Endodermal cell (in vitro differentiated cells): ENCODE measurements at regions not wholly inside any gene's neighbourhood (a gene's known extent, or its start where the extent isn't known, plus 50 kb on each side); places are given as distances from the start of the nearest gene placed in this dataset.
"Not testable (repeated sequence)": the region's sequence is repeated elsewhere in the genome, so short reads cannot be mapped to it uniquely, and the experiment has no call there.

Experiments used
- DNase-seq: peaks from one replicate; pipeline ENCODE4 v3.0.0-alpha.2; 2017
- H3K27ac ChIP-seq: 2 replicates; pipeline ENCODE4 v1.5.1; 2013; ENCODE audit warnings: mild to moderate bottlenecking, low read depth, low read length, moderate library complexity
- H3K27me3 ChIP-seq: 2 replicates; pipeline ENCODE4 v1.6.1; 2013; ENCODE audit warnings: mild to moderate bottlenecking, low read length, moderate library complexity; ENCODE audit not compliant: insufficient read depth, control insufficient read depth, poor library complexity, severe bottlenecking
- H3K36me3 ChIP-seq: 2 replicates; pipeline ENCODE4 v1.7.0; 2013; ENCODE audit warnings: mild to moderate bottlenecking, low read length, moderate library complexity; ENCODE audit not compliant: control insufficient read depth, insufficient read depth
- H3K4me1 ChIP-seq: one replicate; pipeline ENCODE4 v1.7.0; 2013; ENCODE audit warnings: low read length; ENCODE audit not compliant: control insufficient read depth, insufficient read depth
- H3K4me3 ChIP-seq: 2 replicates; pipeline ENCODE4 v1.5.1; 2013; ENCODE audit warnings: mild to moderate bottlenecking, low read length, moderate library complexity
- H3K9ac ChIP-seq: 2 replicates; pipeline ENCODE4 v1.6.1; 2013; ENCODE audit warnings: mild to moderate bottlenecking, low read length, moderate library complexity; ENCODE audit not compliant: poor library complexity, severe bottlenecking; ENCODE audit errors: extremely low read depth
- H3K9me3 ChIP-seq: 2 replicates; pipeline ENCODE4 v1.6.1; 2013; ENCODE audit warnings: mild to moderate bottlenecking, low read length, moderate library complexity; ENCODE audit not compliant: control insufficient read depth
- H3K27ac Mint-ChIP-seq: 2 replicates; pipeline ENCODE4 v1.8.0; 2020; ENCODE audit warnings: mixed read lengths
- H3K27me3 Mint-ChIP-seq: 2 replicates; pipeline ENCODE4 v1.8.0; 2021; ENCODE audit warnings: mild to moderate bottlenecking, mixed read lengths; ENCODE audit not compliant: insufficient read depth
- H3K36me3 Mint-ChIP-seq: 2 replicates; pipeline ENCODE4 v1.8.0; 2020; ENCODE audit warnings: low read depth, mixed read lengths
- H3K4me1 Mint-ChIP-seq: 2 replicates; pipeline ENCODE4 v1.8.0; 2020; ENCODE audit warnings: mixed read lengths
- H3K4me3 Mint-ChIP-seq: 2 replicates; pipeline ENCODE4 v1.8.0; 2020; ENCODE audit warnings: mild to moderate bottlenecking, moderate library complexity, mixed read lengths
- H3K9me3 Mint-ChIP-seq: 2 replicates; pipeline ENCODE4 v1.8.0; 2020; ENCODE audit warnings: mild to moderate bottlenecking, mixed read lengths
- WGBS, 2 experiments: methylation state at CpG; one replicate each; pipeline versions ENCODE4 v1.1.5 to v1.1.7; 2013; ENCODE audit warnings: missing lambda C conversion rate in 2 of 2, mixed read lengths in 1 of 2; ENCODE audit not compliant: insufficient coverage in 1 of 2, insufficient read length in 1 of 2; 5-methylcytosine and 5-hydroxymethylcytosine counted together
- TF ChIP-seq, protein P1 (sequence below): fragments of 200-600 bp; sonication (generic); conservative IDR thresholded peaks from 2 replicates; pipeline ENCODE4 v1.5.0; 2021; ENCODE audit warnings: antibody characterized with exemption, mild to moderate bottlenecking

DNA sequence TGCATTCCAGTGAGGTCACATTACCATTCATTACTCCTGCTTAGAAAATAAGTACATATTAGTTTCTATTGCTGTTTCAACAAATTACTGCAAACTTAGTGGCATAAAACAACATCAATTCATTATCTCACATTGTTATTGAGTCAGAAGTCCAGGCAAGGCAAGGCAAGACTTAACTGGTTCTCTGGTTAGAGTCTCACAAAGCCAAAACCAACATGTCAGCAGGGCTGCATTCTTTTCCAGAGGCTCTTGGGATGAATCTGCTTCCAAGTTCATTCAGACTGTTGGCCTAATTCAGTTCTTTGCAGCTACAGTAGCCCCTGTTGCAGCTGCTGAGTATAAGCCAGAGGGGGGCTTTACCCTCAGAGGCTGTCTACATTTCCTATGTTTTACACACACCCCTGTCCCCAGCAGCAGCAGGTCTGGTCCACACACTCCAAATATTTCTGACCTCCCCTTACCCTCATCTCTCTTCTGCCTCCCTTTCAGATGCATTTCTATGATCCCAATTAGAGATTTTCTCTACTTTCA is 892.1 kb upstream of the EPHA5 start:
- Mint-ChIP-seq H3K4me3 (no peak overlapping the region), H3K36me3 (no peaks in the 10 kb centered on the region), H3K27ac (no peak overlapping the region)

DNA sequence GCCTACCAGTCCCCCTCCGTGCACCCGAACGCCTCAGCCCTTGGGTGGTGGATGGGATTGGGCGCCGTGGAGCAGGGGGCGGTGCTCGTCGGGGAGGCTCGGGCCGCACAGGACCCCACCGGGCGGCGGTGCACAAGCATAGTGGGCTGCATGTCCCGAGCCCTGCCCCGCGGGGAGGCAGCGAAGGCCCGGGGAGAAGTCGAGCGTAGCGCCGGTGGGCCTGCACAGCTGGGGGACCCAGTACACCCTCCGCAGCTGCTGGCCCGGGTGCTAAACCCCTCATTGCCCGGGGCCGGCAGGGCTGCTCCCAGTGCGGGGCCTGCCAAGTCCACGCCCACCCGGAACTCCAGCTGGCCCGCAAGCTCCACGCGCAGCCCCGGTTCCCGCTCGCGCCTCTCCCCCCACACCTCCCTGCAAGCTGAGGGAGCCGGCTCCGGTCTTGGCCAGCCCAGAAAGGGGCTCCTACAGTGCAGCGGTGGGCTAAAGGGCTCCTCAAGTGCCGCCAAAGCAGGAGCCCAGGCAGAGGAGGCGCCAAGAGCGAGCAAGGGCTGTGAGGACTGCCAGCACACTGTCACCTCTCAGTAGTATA is 891.3 kb upstream of the EPHA5 start:
- not testable (repeated sequence) for H3K36me3 Mint-ChIP-seq, H3K36me3 ChIP-seq, H3K27me3 Mint-ChIP-seq, H3K4me1 ChIP-seq, H3K27me3 ChIP-seq, H3K9me3 ChIP-seq, H3K4me3 ChIP-seq, H3K9ac ChIP-seq, H3K4me3 Mint-ChIP-seq, DNase-seq, H3K27ac Mint-ChIP-seq, H3K27ac ChIP-seq, H3K4me1 Mint-ChIP-seq
- peaks cover 13% of the 10 kb centered on the region for H3K9me3 Mint-ChIP-seq
- 96 to 100% methylated on average over 2 to 42 of the region's 42 CpGs for WGBS, 2 experiments

More for the DNA sequence above, 892.1 kb upstream of the EPHA5 start:
- Histone ChIP-seq H3K27ac (no peak overlapping the region), H3K4me3 (no peak overlapping the region), H3K4me1 (no peaks in the 10 kb centered on the region), H3K36me3 (no peaks in the 10 kb centered on the region), H3K9ac (no peak overlapping the region), H3K9me3 (no peaks in the 10 kb centered on the region), H3K27me3 (no peaks in the 10 kb centered on the region)
- no peak for DNase-seq
- H3K9me3 Mint-ChIP-seq, result peaks cover 13% of the 10 kb centered on the region
- TF ChIP-seq, protein P1, sequence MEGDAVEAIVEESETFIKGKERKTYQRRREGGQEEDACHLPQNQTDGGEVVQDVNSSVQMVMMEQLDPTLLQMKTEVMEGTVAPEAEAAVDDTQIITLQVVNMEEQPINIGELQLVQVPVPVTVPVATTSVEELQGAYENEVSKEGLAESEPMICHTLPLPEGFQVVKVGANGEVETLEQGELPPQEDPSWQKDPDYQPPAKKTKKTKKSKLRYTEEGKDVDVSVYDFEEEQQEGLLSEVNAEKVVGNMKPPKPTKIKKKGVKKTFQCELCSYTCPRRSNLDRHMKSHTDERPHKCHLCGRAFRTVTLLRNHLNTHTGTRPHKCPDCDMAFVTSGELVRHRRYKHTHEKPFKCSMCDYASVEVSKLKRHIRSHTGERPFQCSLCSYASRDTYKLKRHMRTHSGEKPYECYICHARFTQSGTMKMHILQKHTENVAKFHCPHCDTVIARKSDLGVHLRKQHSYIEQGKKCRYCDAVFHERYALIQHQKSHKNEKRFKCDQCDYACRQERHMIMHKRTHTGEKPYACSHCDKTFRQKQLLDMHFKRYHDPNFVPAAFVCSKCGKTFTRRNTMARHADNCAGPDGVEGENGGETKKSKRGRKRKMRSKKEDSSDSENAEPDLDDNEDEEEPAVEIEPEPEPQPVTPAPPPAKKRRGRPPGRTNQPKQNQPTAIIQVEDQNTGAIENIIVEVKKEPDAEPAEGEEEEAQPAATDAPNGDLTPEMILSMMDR, result no peak
- no peaks in the 10 kb centered on the region for H3K27me3 Mint-ChIP-seq
- H3K4me1 Mint-ChIP-seq, result peaks cover 8% of the 10 kb centered on the region

DNA sequence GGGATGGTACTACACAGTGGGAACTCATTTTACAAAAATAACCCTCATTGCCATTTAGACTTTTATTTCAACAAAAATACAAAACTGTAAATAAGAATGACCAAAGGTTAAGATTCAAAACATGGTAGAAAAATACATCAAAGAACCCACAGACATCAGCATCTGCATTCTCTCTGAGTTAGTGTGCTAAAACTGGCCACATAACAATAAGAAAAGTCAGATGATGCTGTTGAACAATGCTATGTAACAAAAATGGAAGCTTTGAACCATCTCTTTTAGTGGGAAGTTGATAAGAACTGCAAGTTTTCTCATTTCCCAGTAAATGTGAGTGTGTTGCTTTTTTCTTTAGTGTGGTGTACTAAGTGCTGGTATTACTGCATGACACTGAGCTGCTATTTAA is 888.4 kb upstream of the EPHA5 start:
- no peak overlapping the region for H3K27ac Mint-ChIP-seq
- peaks cover 6% of the 10 kb centered on the region for H3K4me1 Mint-ChIP-seq
- Histone ChIP-seq H3K4me1 (no peaks in the 10 kb centered on the region), H3K4me3 (no peak overlapping the region), H3K9me3 (no peaks in the 10 kb centered on the region), H3K9ac (no peak overlapping the region), H3K27ac (no peak overlapping the region), H3K36me3 (no peaks in the 10 kb centered on the region), H3K27me3 (no peaks in the 10 kb centered on the region)
- no peak overlapping the region for H3K4me3 Mint-ChIP-seq
- H3K27me3 Mint-ChIP-seq, result no peaks in the 10 kb centered on the region
- TF ChIP-seq, protein P1, result no peak
- peaks cover 13% of the 10 kb centered on the region for H3K9me3 Mint-ChIP-seq
- DNase-seq, result no peak
- no peaks in the 10 kb centered on the region for H3K36me3 Mint-ChIP-seq
